ENCODE measurements at regions not wholly inside any gene's neighbourhood (a gene's known extent, or its start where the extent isn't known, plus 50 kb on each side); places are given as distances from the start of the nearest gene placed in this dataset.
"Not testable (repeated sequence)": the region's sequence is repeated elsewhere in the genome, so short reads cannot be mapped to it uniquely, and the experiment has no call there.

DNA sequence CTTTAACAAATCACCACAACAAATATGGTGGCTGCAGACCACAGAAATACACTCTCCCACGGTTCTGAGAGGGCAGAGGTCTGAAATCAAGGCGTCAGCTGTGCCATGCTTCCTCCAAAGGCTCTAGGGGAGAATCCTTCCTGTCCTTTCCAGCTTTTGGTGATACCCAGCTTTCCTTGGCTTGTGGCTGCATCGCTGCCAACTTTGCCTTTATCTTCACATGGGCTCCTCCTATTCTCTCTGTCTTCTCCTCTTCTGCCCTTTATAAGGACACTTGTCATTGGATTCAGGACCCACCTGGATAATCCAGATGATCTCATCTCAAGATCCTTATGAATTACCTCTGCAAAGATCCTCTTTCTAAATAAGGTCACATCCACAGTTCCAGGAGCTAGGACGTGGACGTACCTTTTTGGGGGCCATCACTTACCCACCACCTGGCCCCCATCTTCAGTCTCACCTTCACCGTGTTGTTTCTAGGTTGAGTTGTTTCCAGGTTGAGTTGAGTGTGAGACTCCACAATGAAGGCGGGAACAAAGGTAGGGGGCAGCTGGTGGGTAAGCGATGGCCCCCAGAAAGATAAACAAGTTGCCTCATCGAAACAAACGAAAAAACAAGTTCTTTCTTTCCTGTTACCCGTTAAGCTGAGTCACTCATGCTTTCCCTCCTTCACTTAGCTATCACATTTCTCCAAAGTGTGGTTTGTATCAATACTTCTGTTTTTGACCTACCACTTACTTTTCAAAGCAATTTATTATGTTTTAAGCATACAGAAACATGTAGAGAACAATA lies 68.9 kb upstream of the SLC22A16 start:
- in situ Hi-C loops (cut with HindIII; ENCODE audit: low sequenced_read_pairs) = no loop called here
- H3K4me3 ChIP-seq (ENCODE audit: low read depth, low read length) = no peak overlapping the region
- TF ChIP-seq, protein P1, sequence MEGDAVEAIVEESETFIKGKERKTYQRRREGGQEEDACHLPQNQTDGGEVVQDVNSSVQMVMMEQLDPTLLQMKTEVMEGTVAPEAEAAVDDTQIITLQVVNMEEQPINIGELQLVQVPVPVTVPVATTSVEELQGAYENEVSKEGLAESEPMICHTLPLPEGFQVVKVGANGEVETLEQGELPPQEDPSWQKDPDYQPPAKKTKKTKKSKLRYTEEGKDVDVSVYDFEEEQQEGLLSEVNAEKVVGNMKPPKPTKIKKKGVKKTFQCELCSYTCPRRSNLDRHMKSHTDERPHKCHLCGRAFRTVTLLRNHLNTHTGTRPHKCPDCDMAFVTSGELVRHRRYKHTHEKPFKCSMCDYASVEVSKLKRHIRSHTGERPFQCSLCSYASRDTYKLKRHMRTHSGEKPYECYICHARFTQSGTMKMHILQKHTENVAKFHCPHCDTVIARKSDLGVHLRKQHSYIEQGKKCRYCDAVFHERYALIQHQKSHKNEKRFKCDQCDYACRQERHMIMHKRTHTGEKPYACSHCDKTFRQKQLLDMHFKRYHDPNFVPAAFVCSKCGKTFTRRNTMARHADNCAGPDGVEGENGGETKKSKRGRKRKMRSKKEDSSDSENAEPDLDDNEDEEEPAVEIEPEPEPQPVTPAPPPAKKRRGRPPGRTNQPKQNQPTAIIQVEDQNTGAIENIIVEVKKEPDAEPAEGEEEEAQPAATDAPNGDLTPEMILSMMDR (IDR thresholded peaks at IDR 0.05; ENCODE audit: low read depth, low read length) = no peak
- no peak for DNase-seq (ENCODE audit: low read depth, low spot score)

DNA sequence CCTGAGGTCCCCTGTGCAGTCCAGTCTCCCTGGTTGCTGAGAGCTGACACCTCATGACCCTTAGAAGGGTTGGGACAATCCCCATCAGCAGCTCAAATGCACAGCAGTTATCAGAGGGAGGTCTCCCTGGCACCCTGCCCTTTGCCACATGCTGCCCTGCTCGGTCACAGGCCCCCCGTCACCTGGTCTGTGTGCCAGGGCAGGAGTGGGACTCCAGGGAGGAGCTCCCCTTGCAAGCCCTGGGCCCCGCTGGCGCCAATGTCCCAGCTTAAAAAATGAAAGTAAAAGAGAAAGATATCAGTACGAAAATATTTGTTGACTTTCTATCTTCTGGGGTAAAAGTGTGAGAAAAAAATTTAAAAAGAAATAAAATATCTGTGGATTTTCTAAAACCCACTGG lies 68.1 kb upstream of the SLC22A16 start:
- in situ Hi-C loops (cut with HindIII; ENCODE audit: low sequenced_read_pairs) = no loop called here

DNA sequence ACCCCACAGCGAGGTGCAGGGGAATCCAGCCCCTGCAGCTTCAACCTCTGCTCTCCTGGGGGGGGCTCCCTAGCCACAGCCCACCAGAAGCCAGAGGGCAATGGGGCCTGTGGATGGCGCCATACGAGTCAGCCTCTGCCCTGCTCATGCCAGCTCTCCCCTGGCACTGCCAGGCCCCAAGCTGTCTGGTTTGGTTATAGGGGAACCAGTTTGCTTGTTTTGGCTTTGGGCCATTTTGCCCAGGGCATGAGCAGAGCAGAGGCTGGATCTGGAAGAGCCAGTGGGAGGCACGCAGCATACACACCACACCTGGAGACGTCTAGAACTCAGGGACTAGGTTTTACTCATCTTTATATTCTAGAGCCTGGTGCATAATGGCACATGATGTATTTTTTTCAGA lies 66.7 kb upstream of the SLC22A16 start:
- in situ Hi-C loops (cut with HindIII; ENCODE audit: low sequenced_read_pairs) = no loop called here
- no peak for DNase-seq (ENCODE audit: low read depth, low spot score)
- H3K4me3 ChIP-seq (ENCODE audit: low read depth, low read length) = no peak overlapping the region
- TF ChIP-seq, protein P1 (IDR thresholded peaks at IDR 0.05; ENCODE audit: low read depth, low read length) = no peak

More for the DNA sequence above, 68.1 kb upstream of the SLC22A16 start:
- no peak for DNase-seq (ENCODE audit: low read depth, low spot score)
- no peak overlapping the region for H3K4me3 ChIP-seq (ENCODE audit: low read depth, low read length)
- TF ChIP-seq, protein P1 (IDR thresholded peaks at IDR 0.05; ENCODE audit: low read depth, low read length) = no peak

DNA sequence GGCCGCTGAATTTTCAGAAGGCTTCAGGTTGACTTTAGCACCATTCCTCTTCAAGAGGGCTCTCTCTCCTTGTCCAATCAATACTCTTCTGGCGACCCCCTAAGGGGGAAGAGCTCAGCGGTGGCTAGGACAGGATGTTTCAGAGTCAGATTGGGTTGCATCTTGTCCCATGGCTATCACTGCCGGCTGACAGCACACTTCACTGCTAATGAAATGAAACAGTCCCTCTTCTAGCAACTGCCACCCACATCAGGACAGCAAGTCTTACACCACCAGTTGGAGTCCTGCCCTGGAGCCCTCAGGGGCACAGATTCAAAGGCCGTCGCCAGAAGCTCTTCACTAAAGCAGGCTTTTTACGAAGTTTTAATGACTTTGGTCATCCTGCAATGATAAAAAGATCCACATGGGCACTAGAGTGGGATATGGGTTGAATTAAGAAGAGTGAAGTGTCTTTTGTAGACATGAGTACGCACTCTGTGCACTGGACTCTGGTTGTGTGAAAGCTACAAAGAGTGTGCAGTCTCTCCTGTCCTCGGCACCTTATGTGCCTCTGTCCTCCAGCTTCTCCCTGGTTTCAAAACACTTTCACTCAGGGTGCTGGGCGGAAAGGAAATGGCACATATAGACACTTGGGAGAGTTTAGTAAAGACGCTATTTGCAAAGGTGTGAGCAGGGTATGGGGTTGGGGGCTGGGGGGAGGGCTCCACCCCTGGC lies 66.1 kb upstream of the SLC22A16 start:
- in situ Hi-C loops (cut with HindIII; ENCODE audit: low sequenced_read_pairs) = no loop called here
- no peak overlapping the region for H3K4me3 ChIP-seq (ENCODE audit: low read depth, low read length)
- TF ChIP-seq, protein P1 (IDR thresholded peaks at IDR 0.05; ENCODE audit: low read depth, low read length) = no peak
- no peak for DNase-seq (ENCODE audit: low read depth, low spot score)

DNA sequence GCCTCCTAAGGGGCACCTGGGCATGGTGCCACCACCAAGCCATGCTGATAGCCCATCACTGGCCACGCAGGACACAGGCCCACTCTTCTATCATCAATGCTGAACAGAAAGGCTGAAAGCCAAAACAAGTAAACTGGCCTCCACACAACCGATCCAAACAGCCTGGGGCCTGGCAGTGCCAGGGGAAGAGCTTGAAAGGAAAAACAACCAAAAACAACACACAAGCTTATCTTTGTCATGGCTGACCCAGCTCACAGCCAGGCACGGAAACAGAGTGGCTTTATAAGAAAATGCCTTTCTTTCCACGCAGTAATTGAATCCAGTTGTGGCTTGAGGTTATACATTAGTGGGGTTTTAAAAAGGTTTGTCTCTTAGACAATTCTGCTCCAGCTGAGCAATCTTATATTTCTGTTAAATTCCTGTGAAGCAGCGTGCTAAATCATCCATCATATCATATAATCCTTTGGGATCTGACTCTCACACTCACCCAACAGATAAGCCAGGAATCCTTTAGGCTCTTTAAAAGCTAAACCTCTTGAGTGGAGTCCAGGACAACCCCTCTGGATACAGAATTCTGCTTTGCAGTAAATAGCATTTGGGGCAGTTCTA lies 65.4 kb upstream of the SLC22A16 start:
- no peak for DNase-seq (ENCODE audit: low read depth, low spot score)

DNA sequence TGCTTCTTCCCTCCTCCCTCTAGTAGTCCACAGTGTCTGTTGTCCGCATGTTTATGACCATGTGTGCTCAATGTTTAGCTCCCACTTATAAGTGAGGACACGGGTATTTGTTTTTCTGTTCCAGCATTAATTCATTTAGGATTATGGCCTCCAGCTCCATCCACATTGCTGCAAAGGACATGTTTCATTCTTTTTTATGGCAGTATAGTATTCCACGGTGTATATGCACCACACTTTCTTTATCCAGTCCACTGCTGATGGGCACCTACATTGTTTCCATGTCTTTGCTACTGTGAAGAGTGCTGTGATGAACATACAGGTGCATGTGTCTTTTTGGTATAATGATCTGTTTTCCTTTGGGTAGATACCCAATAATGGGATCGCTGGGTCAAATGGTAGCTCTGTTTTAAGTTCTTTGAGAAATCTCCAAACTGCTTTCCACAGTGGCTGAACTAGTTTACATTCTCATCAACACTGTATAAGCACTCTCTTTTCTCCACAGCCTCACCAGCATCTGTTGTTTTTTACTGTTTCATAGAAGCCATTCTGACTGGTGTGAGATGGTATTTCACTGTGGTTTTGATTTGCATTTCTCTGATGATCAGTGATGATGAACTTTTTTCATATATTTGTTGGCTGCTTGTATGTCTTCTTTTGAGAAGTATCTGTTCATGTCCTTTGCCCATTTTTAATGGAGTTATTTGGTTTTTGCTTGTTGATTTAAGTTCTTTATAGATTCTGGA lies 63.0 kb upstream of the SLC22A16 start:
- in situ Hi-C loops (cut with HindIII; ENCODE audit: low sequenced_read_pairs) = loop anchor here (10.0 kb wide), 1 partner anchor 415 kb away; the partner anchor contains the start of gene GTF3C6
- H3K4me3 ChIP-seq (ENCODE audit: low read depth, low read length); DNase-seq (ENCODE audit: low read depth, low spot score): not testable (repeated sequence)

More for the DNA sequence above, 65.4 kb upstream of the SLC22A16 start:
- in situ Hi-C loops (cut with HindIII; ENCODE audit: low sequenced_read_pairs) = no loop called here
- no peak overlapping the region for H3K4me3 ChIP-seq (ENCODE audit: low read depth, low read length)
- TF ChIP-seq, protein P1 (IDR thresholded peaks at IDR 0.05; ENCODE audit: low read depth, low read length) = no peak

Data from astrocyte of the spinal cord (primary cell).